ENCODE measurements at regions not wholly inside any gene's neighbourhood (a gene's known extent, or its start where the extent isn't known, plus 50 kb on each side); places are given as distances from the start of the nearest gene placed in this dataset.

DNA sequence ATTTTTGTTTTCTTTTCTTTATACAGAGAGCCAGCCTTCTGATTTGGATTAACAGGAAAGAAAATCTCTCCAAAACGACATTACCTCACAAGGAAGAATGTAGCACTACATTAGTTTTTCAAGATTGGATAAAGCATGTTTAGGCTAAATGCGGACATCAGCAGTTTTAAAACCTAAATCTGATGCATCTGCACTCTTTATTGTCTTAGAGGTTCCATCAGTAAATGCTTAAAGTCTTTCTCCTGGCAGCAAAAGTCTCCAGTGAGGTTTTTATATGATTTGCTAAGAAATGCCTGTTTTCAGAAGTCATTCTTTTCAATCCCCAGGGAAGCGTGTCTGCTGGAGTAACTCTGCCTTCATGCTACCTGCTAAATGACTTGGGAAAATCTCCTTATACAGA lies 912.9 kb upstream of the INTU start:
- Histone ChIP-seq H3K79me2 (ENCODE audit: control insufficient read depth, insufficient read depth, low read length) (no peaks in the 10 kb centered on the region), H3K9me3 (ENCODE audit: control extremely low read depth in 1 of 3, control insufficient read depth in 2 of 3, insufficient read depth in 1 of 3, low read length in 2 of 3) (peaks cover 0 to 3% (median 0%) of the 10 kb centered on the region in 3 donors), H3K9ac (ENCODE audit: low read length) (no peak overlapping the region), H4K20me1 (ENCODE audit: control insufficient read depth, insufficient read depth, low read length, poor library complexity, severe bottlenecking) (no peaks in the 10 kb centered on the region), H3K27ac (ENCODE audit: low read length in 2 of 2) (no peak overlapping the region), H3K36me3 (replicated peaks in 1 of 2; ENCODE audit: control extremely low read depth in 1 of 2, control insufficient read depth in 1 of 2, extremely low read depth in 1 of 2, insufficient read depth in 2 of 2, low read length in 1 of 2) (no peaks in the 10 kb centered on the region), H3K4me3 (ENCODE audit: control extremely low read depth in 1 of 5, extremely low read depth in 1 of 5, insufficient read depth in 1 of 5, low read depth in 2 of 5, low read length in 4 of 5) (no peak overlapping the region), H2AFZ (ENCODE audit: insufficient read depth, low read depth, low read length, poor library complexity, severe bottlenecking) (no peak overlapping the region), H3K27me3 (replicated peaks in 1 of 4; ENCODE audit: control extremely low read depth in 1 of 4, control insufficient read depth in 3 of 4, insufficient read depth in 4 of 4, low read length in 3 of 4) (no peaks in the 10 kb centered on the region), H3K4me1 (ENCODE audit: control insufficient read depth in 2 of 2, insufficient read depth in 2 of 2, low read length in 2 of 2) (no peaks in the 10 kb centered on the region), H3K4me2 (replicated peaks; ENCODE audit: low read depth, low read length, poor library complexity, severe bottlenecking) (no peak overlapping the region)
- ATAC-seq (ENCODE audit: low read depth) (no peak), DNase-seq (no peak)
- TF ChIP-seq EZH2 (IDR thresholded peaks at IDR 0.05; ENCODE audit: borderline replicate concordance, insufficient read depth, low read depth, low read length, poor library complexity, severe bottlenecking), result no peak
- TF ChIP-seq, protein P1, sequence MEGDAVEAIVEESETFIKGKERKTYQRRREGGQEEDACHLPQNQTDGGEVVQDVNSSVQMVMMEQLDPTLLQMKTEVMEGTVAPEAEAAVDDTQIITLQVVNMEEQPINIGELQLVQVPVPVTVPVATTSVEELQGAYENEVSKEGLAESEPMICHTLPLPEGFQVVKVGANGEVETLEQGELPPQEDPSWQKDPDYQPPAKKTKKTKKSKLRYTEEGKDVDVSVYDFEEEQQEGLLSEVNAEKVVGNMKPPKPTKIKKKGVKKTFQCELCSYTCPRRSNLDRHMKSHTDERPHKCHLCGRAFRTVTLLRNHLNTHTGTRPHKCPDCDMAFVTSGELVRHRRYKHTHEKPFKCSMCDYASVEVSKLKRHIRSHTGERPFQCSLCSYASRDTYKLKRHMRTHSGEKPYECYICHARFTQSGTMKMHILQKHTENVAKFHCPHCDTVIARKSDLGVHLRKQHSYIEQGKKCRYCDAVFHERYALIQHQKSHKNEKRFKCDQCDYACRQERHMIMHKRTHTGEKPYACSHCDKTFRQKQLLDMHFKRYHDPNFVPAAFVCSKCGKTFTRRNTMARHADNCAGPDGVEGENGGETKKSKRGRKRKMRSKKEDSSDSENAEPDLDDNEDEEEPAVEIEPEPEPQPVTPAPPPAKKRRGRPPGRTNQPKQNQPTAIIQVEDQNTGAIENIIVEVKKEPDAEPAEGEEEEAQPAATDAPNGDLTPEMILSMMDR (IDR thresholded peaks at IDR 0.05), result no peak
- intact Hi-C loops (cut with micrococcal nuclease), result no loop called here
- H3K4me3 Mint-ChIP-seq, result no peak overlapping the region
- no peaks in the 10 kb centered on the region for H3K27me3 Mint-ChIP-seq
- H3K4me1 Mint-ChIP-seq, result no peaks in the 10 kb centered on the region
- H3K27ac Mint-ChIP-seq, result no peak overlapping the region
- peaks cover 9% of the 10 kb centered on the region for H3K9me3 Mint-ChIP-seq (ENCODE audit: insufficient read depth)
- POLR2A ChIA-PET, result no interaction called here
- CTCF ChIA-PET, result no interaction called here
- no CpG with 5 or more reads among the region's 3 CpGs for WGBS (ENCODE audit: insufficient coverage)

DNA sequence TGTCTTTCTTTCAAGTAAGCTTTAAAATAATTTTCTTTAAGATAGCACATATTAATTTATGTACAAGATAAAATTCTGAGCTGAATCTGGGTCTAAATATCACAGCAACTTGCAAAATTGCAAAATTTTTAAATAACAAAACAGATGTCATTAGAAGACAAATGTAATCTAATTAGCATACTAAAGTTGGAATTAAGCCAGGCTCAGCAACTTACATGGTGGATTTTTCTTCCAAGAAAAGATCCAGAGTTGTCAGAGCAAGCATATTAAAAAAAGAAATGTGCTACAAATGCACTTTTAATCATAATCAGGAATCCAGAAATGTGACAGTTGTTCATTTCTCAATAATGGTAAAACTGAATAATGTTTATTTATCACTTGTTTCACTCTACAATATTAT lies 906.9 kb upstream of the INTU start:
- no peak overlapping the region for H3K27ac ChIP-seq (ENCODE audit: low read length in 2 of 2)
- TF ChIP-seq, protein P1 (IDR thresholded peaks at IDR 0.05), result no peak
- no peak for TF ChIP-seq EZH2 (IDR thresholded peaks at IDR 0.05; ENCODE audit: borderline replicate concordance, insufficient read depth, low read depth, low read length, poor library complexity, severe bottlenecking)
- H3K4me2 ChIP-seq (replicated peaks; ENCODE audit: low read depth, low read length, poor library complexity, severe bottlenecking), result no peak overlapping the region
- no peaks in the 10 kb centered on the region for H3K27me3 Mint-ChIP-seq
- H3K9me3 Mint-ChIP-seq (ENCODE audit: insufficient read depth), result peaks cover 6% of the 10 kb centered on the region
- no peaks in the 10 kb centered on the region for H3K27me3 ChIP-seq (replicated peaks in 1 of 4; ENCODE audit: control extremely low read depth in 1 of 4, control insufficient read depth in 3 of 4, insufficient read depth in 4 of 4, low read length in 3 of 4)
- CTCF ChIA-PET, result no interaction called here
- no peaks in the 10 kb centered on the region for H3K4me1 ChIP-seq (ENCODE audit: control insufficient read depth in 2 of 2, insufficient read depth in 2 of 2, low read length in 2 of 2)
- H4K20me1 ChIP-seq (ENCODE audit: control insufficient read depth, insufficient read depth, low read length, poor library complexity, severe bottlenecking), result no peaks in the 10 kb centered on the region
- POLR2A ChIA-PET, result no interaction called here
- no peak overlapping the region for H3K9ac ChIP-seq (ENCODE audit: low read length)
- H3K4me1 Mint-ChIP-seq, result no peaks in the 10 kb centered on the region
- no peak overlapping the region for H3K4me3 ChIP-seq (ENCODE audit: control extremely low read depth in 1 of 5, extremely low read depth in 1 of 5, insufficient read depth in 1 of 5, low read depth in 2 of 5, low read length in 4 of 5)
- H3K27ac Mint-ChIP-seq, result no peak overlapping the region
- intact Hi-C loops (cut with micrococcal nuclease), result no loop called here
- peaks cover 0 to 3% (median 0%) of the 10 kb centered on the region in 3 donors for H3K9me3 ChIP-seq (ENCODE audit: control extremely low read depth in 1 of 3, control insufficient read depth in 2 of 3, insufficient read depth in 1 of 3, low read length in 2 of 3)
- no peaks in the 10 kb centered on the region for H3K79me2 ChIP-seq (ENCODE audit: control insufficient read depth, insufficient read depth, low read length)
- no peaks in the 10 kb centered on the region for H3K36me3 ChIP-seq (replicated peaks in 1 of 2; ENCODE audit: control extremely low read depth in 1 of 2, control insufficient read depth in 1 of 2, extremely low read depth in 1 of 2, insufficient read depth in 2 of 2, low read length in 1 of 2)
- no peak overlapping the region for H2AFZ ChIP-seq (ENCODE audit: insufficient read depth, low read depth, low read length, poor library complexity, severe bottlenecking)
- DNase-seq (no peak), ATAC-seq (ENCODE audit: low read depth) (no peak)
- H3K4me3 Mint-ChIP-seq, result no peak overlapping the region

Measured in B cell (primary cell).